ENCODE measurements at regions not wholly inside any gene's neighbourhood (a gene's known extent, or its start where the extent isn't known, plus 50 kb on each side); places are given as distances from the start of the nearest gene placed in this dataset.

DNA sequence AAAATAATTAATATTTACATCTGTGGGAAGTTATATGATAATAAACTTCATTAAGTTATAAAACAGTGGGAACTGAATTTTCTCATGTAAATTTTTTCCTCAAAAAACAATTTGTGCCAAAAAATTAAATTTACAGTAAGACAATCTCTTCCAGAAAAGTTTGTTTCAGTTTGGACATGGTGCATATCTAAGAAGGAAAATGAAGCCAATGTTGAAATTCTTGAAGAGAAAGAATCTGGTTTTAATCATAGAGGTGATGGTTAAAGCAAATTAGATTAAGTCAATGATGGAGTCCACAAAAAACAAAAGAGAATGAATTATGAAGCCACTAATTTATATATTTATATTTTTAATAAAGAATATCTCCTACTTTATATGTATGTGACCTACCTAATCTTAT, 457.2 kb upstream of the SLITRK1 start:
- TF ChIP-seq FOXM1 (IDR thresholded peaks at IDR 0.05; ENCODE audit: low read depth, low read length), result no peak
- no peak for TF ChIP-seq EP300 (IDR thresholded peaks at IDR 0.05; ENCODE audit: borderline replicate concordance in 1 of 2, control insufficient read depth in 1 of 2, low read depth in 2 of 2, low read length in 2 of 2)
- TF ChIP-seq SP1 (IDR thresholded peaks at IDR 0.05; ENCODE audit: low read depth, low read length), result no peak
- TF ChIP-seq ETV6 (conservative IDR thresholded peaks at IDR 0.05 in 1 of 2, IDR thresholded peaks at IDR 0.05 in 1 of 2; ENCODE audit: borderline replicate concordance in 1 of 2, low read depth in 1 of 2), result no peak
- TF ChIP-seq, protein P1, sequence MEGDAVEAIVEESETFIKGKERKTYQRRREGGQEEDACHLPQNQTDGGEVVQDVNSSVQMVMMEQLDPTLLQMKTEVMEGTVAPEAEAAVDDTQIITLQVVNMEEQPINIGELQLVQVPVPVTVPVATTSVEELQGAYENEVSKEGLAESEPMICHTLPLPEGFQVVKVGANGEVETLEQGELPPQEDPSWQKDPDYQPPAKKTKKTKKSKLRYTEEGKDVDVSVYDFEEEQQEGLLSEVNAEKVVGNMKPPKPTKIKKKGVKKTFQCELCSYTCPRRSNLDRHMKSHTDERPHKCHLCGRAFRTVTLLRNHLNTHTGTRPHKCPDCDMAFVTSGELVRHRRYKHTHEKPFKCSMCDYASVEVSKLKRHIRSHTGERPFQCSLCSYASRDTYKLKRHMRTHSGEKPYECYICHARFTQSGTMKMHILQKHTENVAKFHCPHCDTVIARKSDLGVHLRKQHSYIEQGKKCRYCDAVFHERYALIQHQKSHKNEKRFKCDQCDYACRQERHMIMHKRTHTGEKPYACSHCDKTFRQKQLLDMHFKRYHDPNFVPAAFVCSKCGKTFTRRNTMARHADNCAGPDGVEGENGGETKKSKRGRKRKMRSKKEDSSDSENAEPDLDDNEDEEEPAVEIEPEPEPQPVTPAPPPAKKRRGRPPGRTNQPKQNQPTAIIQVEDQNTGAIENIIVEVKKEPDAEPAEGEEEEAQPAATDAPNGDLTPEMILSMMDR (IDR thresholded peaks at IDR 0.05 in 2 of 3, conservative IDR thresholded peaks at IDR 0.05 in 1 of 3; ENCODE audit: control insufficient read depth in 2 of 3, extremely low read depth in 1 of 3, insufficient read depth in 1 of 3, low read depth in 3 of 3, low read length in 3 of 3), result no peak
